ENCODE measurements at regions not wholly inside any gene's neighbourhood (a gene's known extent, or its start where the extent isn't known, plus 50 kb on each side); places are given as distances from the start of the nearest gene placed in this dataset.

- H4K20me1 ChIP-seq, result no peaks in the 10 kb centered on the region
- TF ChIP-seq Cebpa-rat (IDR thresholded peaks at IDR 0.05), result no peak
- no peaks in the 10 kb centered on the region for H3K27me3 ChIP-seq
- H3K9ac ChIP-seq, result no peak overlapping the region
- no peaks in the 10 kb centered on the region for H3K9me3 ChIP-seq
- no peaks in the 10 kb centered on the region for H3K36me3 ChIP-seq
- no peak overlapping the region for H3K27ac ChIP-seq
- no peak overlapping the region for H3K4me2 ChIP-seq
- no peak overlapping the region for H3K4me3 ChIP-seq
- no peaks in the 10 kb centered on the region for H3K4me1 ChIP-seq
Observed at GRCh38 chr12:97616946-97617345, 154.3 kb downstream of the RMST start.

GRCh38 chr12:97628962-97629361 lies 166.4 kb downstream of the RMST start:
- Histone ChIP-seq H3K27me3 (no peaks in the 10 kb centered on the region), H3K9me3 (no peaks in the 10 kb centered on the region), H3K9ac (no peak overlapping the region), H3K27ac (no peak overlapping the region), H3K4me2 (no peak overlapping the region), H3K36me3 (no peaks in the 10 kb centered on the region), H4K20me1 (no peaks in the 10 kb centered on the region), H3K4me3 (no peak overlapping the region), H3K4me1 (peaks cover 11% of the 10 kb centered on the region)
- no peak for TF ChIP-seq Cebpa-rat (IDR thresholded peaks at IDR 0.05)

GRCh38 chr12:97629382-97629781 lies 166.8 kb downstream of the RMST start:
- Histone ChIP-seq H3K27ac (no peak overlapping the region), H3K27me3 (no peaks in the 10 kb centered on the region), H3K9me3 (no peaks in the 10 kb centered on the region), H3K36me3 (no peaks in the 10 kb centered on the region), H3K9ac (no peak overlapping the region), H3K4me3 (no peak overlapping the region), H3K4me2 (no peak overlapping the region), H4K20me1 (no peaks in the 10 kb centered on the region), H3K4me1 (peaks cover 11% of the 10 kb centered on the region)
- no peak for TF ChIP-seq Cebpa-rat (IDR thresholded peaks at IDR 0.05)

GRCh38 chr12:97630356-97630755 lies 167.8 kb downstream of the RMST start:
- H3K27me3 ChIP-seq, result no peaks in the 10 kb centered on the region
- no peak overlapping the region for H3K4me2 ChIP-seq
- no peaks in the 10 kb centered on the region for H3K9me3 ChIP-seq
- no peaks in the 10 kb centered on the region for H3K36me3 ChIP-seq
- peaks cover 11% of the 10 kb centered on the region for H3K4me1 ChIP-seq
- no peak overlapping the region for H3K9ac ChIP-seq
- H3K4me3 ChIP-seq, result no peak overlapping the region
- H4K20me1 ChIP-seq, result no peaks in the 10 kb centered on the region
- TF ChIP-seq Cebpa-rat (IDR thresholded peaks at IDR 0.05), result no peak
- no peak overlapping the region for H3K27ac ChIP-seq

GRCh38 chr12:97630875-97631274 lies 168.3 kb downstream of the RMST start:
- no peak overlapping the region for H3K4me2 ChIP-seq
- no peaks in the 10 kb centered on the region for H3K9me3 ChIP-seq
- no peak overlapping the region for H3K4me3 ChIP-seq
- H4K20me1 ChIP-seq, result no peaks in the 10 kb centered on the region
- H3K4me1 ChIP-seq, result peaks cover 11% of the 10 kb centered on the region
- no peaks in the 10 kb centered on the region for H3K27me3 ChIP-seq
- H3K36me3 ChIP-seq, result no peaks in the 10 kb centered on the region
- TF ChIP-seq Cebpa-rat (IDR thresholded peaks at IDR 0.05), result no peak
- no peak overlapping the region for H3K27ac ChIP-seq
- no peak overlapping the region for H3K9ac ChIP-seq

- no peaks in the 10 kb centered on the region for H3K27me3 ChIP-seq
- no peaks in the 10 kb centered on the region for H3K9me3 ChIP-seq
- no peak overlapping the region for H3K27ac ChIP-seq
- no peak overlapping the region for H3K4me3 ChIP-seq
- no peak overlapping the region for H3K4me2 ChIP-seq
- no peak overlapping the region for H3K9ac ChIP-seq
- no peaks in the 10 kb centered on the region for H3K36me3 ChIP-seq
- no peaks in the 10 kb centered on the region for H4K20me1 ChIP-seq
- TF ChIP-seq Cebpa-rat (IDR thresholded peaks at IDR 0.05), result no peak
- H3K4me1 ChIP-seq, result peaks cover 9% of the 10 kb centered on the region
Observed at GRCh38 chr12:97637770-97638169, 175.2 kb downstream of the RMST start.

GRCh38 chr12:97638739-97639138 lies 176.1 kb downstream of the RMST start:
- no peaks in the 10 kb centered on the region for H3K4me1 ChIP-seq
- H3K4me2 ChIP-seq, result no peak overlapping the region
- no peak overlapping the region for H3K9ac ChIP-seq
- H3K4me3 ChIP-seq, result no peak overlapping the region
- H3K27ac ChIP-seq, result no peak overlapping the region
- H3K9me3 ChIP-seq, result no peaks in the 10 kb centered on the region
- H4K20me1 ChIP-seq, result no peaks in the 10 kb centered on the region
- H3K27me3 ChIP-seq, result no peaks in the 10 kb centered on the region
- TF ChIP-seq Cebpa-rat (IDR thresholded peaks at IDR 0.05), result no peak
- no peaks in the 10 kb centered on the region for H3K36me3 ChIP-seq

GRCh38 chr12:97639702-97640101 lies 177.1 kb downstream of the RMST start:
- Histone ChIP-seq H3K4me3 (no peak overlapping the region), H3K27ac (no peak overlapping the region), H3K9ac (no peak overlapping the region), H3K36me3 (no peaks in the 10 kb centered on the region), H3K9me3 (no peaks in the 10 kb centered on the region), H3K4me1 (no peaks in the 10 kb centered on the region), H3K27me3 (no peaks in the 10 kb centered on the region), H3K4me2 (no peak overlapping the region), H4K20me1 (no peaks in the 10 kb centered on the region)
- no peak for TF ChIP-seq Cebpa-rat (IDR thresholded peaks at IDR 0.05)

GRCh38 chr12:97640826-97641225 lies 178.2 kb downstream of the RMST start:
- H3K36me3 ChIP-seq, result no peaks in the 10 kb centered on the region
- H3K4me3 ChIP-seq, result no peak overlapping the region
- H3K27me3 ChIP-seq, result no peaks in the 10 kb centered on the region
- H3K4me1 ChIP-seq, result no peaks in the 10 kb centered on the region
- no peaks in the 10 kb centered on the region for H3K9me3 ChIP-seq
- H3K4me2 ChIP-seq, result no peak overlapping the region
- H3K27ac ChIP-seq, result no peak overlapping the region
- no peaks in the 10 kb centered on the region for H4K20me1 ChIP-seq
- TF ChIP-seq Cebpa-rat (IDR thresholded peaks at IDR 0.05), result no peak
- no peak overlapping the region for H3K9ac ChIP-seq

- H3K4me1 ChIP-seq, result no peaks in the 10 kb centered on the region
- no peaks in the 10 kb centered on the region for H3K27me3 ChIP-seq
- TF ChIP-seq Cebpa-rat (IDR thresholded peaks at IDR 0.05), result no peak
- H3K36me3 ChIP-seq, result no peaks in the 10 kb centered on the region
- no peaks in the 10 kb centered on the region for H3K9me3 ChIP-seq
- H3K4me3 ChIP-seq, result no peak overlapping the region
- H3K27ac ChIP-seq, result no peak overlapping the region
- H3K9ac ChIP-seq, result no peak overlapping the region
- no peaks in the 10 kb centered on the region for H4K20me1 ChIP-seq
- no peak overlapping the region for H3K4me2 ChIP-seq
Observed at GRCh38 chr12:97642911-97643310, 180.3 kb downstream of the RMST start.

- Histone ChIP-seq H3K9ac (no peak overlapping the region), H3K9me3 (no peaks in the 10 kb centered on the region), H4K20me1 (no peaks in the 10 kb centered on the region), H3K27ac (no peak overlapping the region), H3K4me2 (no peak overlapping the region), H3K4me1 (no peaks in the 10 kb centered on the region), H3K4me3 (no peak overlapping the region), H3K36me3 (no peaks in the 10 kb centered on the region), H3K27me3 (no peaks in the 10 kb centered on the region)
- TF ChIP-seq Cebpa-rat (IDR thresholded peaks at IDR 0.05), result no peak
Observed at GRCh38 chr12:97643924-97644323, 181.3 kb downstream of the RMST start.

Measured in BLaER1 (cell line).